SK-N-SH treated with all-trans-retinoic acid at 6 μM for 48 hours (cell line): ENCODE measurements at regions not wholly inside any gene's neighbourhood (a gene's known extent, or its start where the extent isn't known, plus 50 kb on each side); places are given as distances from the start of the nearest gene placed in this dataset.

Experiments
- ATAC-seq: fragments of 200-7000 bp; cut with Tn5 transposase; 3 replicates; pipeline ENCODE4 v1.9.1; 2020; ENCODE audit warnings: mild to moderate bottlenecking, moderate library complexity
- ARNTL ChIP-seq: fragments of 450-650 bp; formaldehyde crosslinking; IDR thresholded peaks from 2 replicates; pipeline ENCODE4 v1.5.0; 2020; ENCODE audit warnings: low read depth, mild to moderate bottlenecking, moderate library complexity, borderline replicate concordance
- BACH2 ChIP-seq: fragments of 250-450 bp; sonication (Bioruptor Pico); IDR thresholded peaks from 2 replicates; pipeline ENCODE4 v1.9.0; 2021; ENCODE audit warnings: mild to moderate bottlenecking, borderline replicate concordance
- CSDC2 ChIP-seq: fragments of 250-450 bp; sonication (Bioruptor Pico); IDR thresholded peaks from 2 replicates; pipeline ENCODE4 v1.5.0; 2020; ENCODE audit warnings: mild to moderate bottlenecking, moderate library complexity
- GLIS3 ChIP-seq: fragments of 250-450 bp; sonication (Bioruptor Pico); IDR thresholded peaks from 2 replicates; pipeline ENCODE4 v1.5.0; 2020; ENCODE audit warnings: mild to moderate bottlenecking, moderate library complexity
- ISL1 ChIP-seq: fragments of 250-450 bp; sonication (Bioruptor Pico); IDR thresholded peaks from 2 replicates; pipeline ENCODE4 v2.1.2; 2022; ENCODE audit warnings: mild to moderate bottlenecking, moderate library complexity
- OSR1 ChIP-seq: fragments of 250-450 bp; sonication (Bioruptor Pico); IDR thresholded peaks from 2 replicates; pipeline ENCODE4 v1.8.0; 2022; ENCODE audit warnings: moderate library complexity, mild to moderate bottlenecking, inconsistent platforms
- PPARA ChIP-seq: fragments of 250-450 bp; sonication (Bioruptor Pico); IDR thresholded peaks from 2 replicates; pipeline ENCODE4 v1.5.0; 2020; ENCODE audit warnings: mild to moderate bottlenecking, borderline replicate concordance
- RARB ChIP-seq: fragments of 250-450 bp; sonication (Bioruptor Pico); IDR thresholded peaks from 2 replicates; pipeline ENCODE4 v1.8.0; 2021; ENCODE audit warnings: mild to moderate bottlenecking, moderate library complexity
- SNAI2 ChIP-seq: fragments of 250-450 bp; sonication (Bioruptor Pico); IDR thresholded peaks from 2 replicates; pipeline ENCODE4 v1.5.0; 2020; ENCODE audit warnings: mild to moderate bottlenecking, moderate library complexity
- TCF4 ChIP-seq: fragments of 250-450 bp; sonication (Bioruptor Pico); IDR thresholded peaks from 2 replicates; pipeline ENCODE4 v1.8.0; 2021; ENCODE audit warnings: mild to moderate bottlenecking, moderate library complexity, borderline replicate concordance
- TOX ChIP-seq: fragments of 250-450 bp; sonication (Bioruptor Pico); IDR thresholded peaks from 2 replicates; pipeline ENCODE4 v1.8.0; 2021; ENCODE audit warnings: mild to moderate bottlenecking, moderate library complexity, borderline replicate concordance
- ZC3H10 ChIP-seq: fragments of 250-450 bp; sonication (Bioruptor Pico); IDR thresholded peaks from 2 replicates; pipeline ENCODE4 v1.5.1; 2021; ENCODE audit warnings: mild to moderate bottlenecking, moderate library complexity
- ZFP3 ChIP-seq: fragments of 250-450 bp; sonication (Bioruptor Pico); IDR thresholded peaks from 2 replicates; pipeline ENCODE4 v1.5.0; 2020; ENCODE audit warnings: mild to moderate bottlenecking, moderate library complexity
- ZFP30 ChIP-seq: fragments of 450-650 bp; formaldehyde crosslinking; IDR thresholded peaks from 2 replicates; pipeline ENCODE4 v1.5.0; 2022; ENCODE audit warnings: mild to moderate bottlenecking, moderate library complexity
- ZNF70 ChIP-seq: fragments of 450-650 bp; formaldehyde crosslinking; IDR thresholded peaks from 2 replicates; pipeline ENCODE4 v1.5.0; 2020; ENCODE audit warnings: mild to moderate bottlenecking, moderate library complexity
- ZNF8 ChIP-seq: fragments of 450-650 bp; formaldehyde crosslinking; IDR thresholded peaks from 2 replicates; pipeline ENCODE4 v1.5.0; 2020; ENCODE audit warnings: mild to moderate bottlenecking, moderate library complexity
- TF ChIP-seq, protein P1 (sequence below): fragments of 250-450 bp; sonication (Bioruptor Pico); IDR thresholded peaks from 2 replicates; pipeline ENCODE4 v1.5.0; 2020; ENCODE audit warnings: mild to moderate bottlenecking, moderate library complexity
- TF ChIP-seq, protein P2 (sequence below): fragments of 250-450 bp; sonication (Bioruptor Pico); IDR thresholded peaks from 2 replicates; pipeline ENCODE4 v1.8.0; 2021; ENCODE audit warnings: low read depth, mild to moderate bottlenecking, moderate library complexity, borderline replicate concordance
- TF ChIP-seq, protein P3 (sequence below): fragments of 250-450 bp; sonication (Bioruptor Pico); IDR thresholded peaks from 2 replicates; pipeline ENCODE4 v1.5.1; 2021; ENCODE audit warnings: mild to moderate bottlenecking, moderate library complexity
- TF ChIP-seq, protein P4 (sequence below): fragments of 250-450 bp; sonication (Bioruptor Pico); IDR thresholded peaks from 2 replicates; pipeline ENCODE4 v1.5.1; 2020; ENCODE audit warnings: low read depth, mild to moderate bottlenecking, moderate library complexity
- TF ChIP-seq, protein P5 (sequence below): fragments of 250-450 bp; sonication (Bioruptor Pico); IDR thresholded peaks from 2 replicates; pipeline ENCODE4 v1.8.0; 2020; ENCODE audit warnings: mild to moderate bottlenecking, moderate library complexity, borderline replicate concordance

DNA sequence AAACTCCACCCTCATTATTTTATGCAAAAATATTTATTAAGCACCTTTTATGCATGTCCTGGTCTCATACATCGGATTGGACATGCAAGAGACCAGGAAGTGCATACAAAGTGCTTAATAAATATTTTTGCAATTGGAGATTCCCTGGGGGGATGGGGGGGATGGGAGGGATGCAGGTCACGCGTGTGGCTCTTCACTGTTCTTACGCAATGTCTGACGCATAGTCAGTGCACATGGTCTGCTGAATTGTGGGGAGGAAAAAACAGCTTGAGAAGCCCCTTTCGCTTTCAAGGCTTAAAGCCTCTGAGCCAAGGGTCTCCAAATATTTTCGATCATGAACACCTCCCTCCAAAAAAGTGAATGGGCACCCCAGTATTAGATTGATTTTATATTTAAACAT is 96.7 kb upstream of the XYLT1 start:
- no peak for ATAC-seq

DNA sequence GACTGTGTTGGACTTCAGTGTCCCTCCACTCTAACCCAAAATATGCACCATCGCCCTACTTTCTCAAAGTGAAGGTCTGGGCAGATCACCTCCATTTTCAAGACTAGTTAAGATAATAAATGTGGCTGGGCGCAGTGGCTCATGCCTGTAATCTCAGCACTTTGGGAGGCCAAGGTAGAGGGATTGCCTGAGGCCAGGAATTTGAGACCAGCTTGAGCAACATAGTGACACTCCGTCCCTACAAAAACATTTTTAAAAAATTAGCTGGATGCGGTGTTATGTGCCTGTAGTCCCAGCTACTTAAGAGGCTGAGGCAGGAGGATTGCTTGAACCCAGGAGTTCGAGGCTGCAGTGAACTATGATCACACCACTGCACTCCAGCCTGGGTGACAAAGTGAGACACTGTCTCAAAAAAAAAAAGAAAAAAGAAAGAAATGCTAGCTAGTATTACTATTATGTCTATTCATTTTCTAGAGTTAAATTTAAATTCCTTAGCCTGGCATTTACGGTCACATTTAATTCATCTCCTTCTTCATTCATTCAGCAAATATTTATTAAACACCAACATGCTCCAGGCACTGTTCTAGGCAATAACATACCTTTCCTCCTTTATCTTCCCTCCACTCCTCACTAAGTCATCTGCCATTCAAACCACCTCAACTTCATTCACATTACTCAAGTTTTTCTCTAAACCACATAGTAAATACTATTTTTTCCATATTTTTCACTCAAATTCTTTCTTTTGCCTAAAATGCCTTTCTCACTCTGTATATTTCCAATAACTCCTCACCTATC is 96.1 kb upstream of the XYLT1 start:
- no peak for ATAC-seq
- no peak for TF ChIP-seq ISL1 (CRISPR knock-in tag)
- TF ChIP-seq ZC3H10: no peak
- TF ChIP-seq ZNF70: no peak
- TF ChIP-seq, protein P1, sequence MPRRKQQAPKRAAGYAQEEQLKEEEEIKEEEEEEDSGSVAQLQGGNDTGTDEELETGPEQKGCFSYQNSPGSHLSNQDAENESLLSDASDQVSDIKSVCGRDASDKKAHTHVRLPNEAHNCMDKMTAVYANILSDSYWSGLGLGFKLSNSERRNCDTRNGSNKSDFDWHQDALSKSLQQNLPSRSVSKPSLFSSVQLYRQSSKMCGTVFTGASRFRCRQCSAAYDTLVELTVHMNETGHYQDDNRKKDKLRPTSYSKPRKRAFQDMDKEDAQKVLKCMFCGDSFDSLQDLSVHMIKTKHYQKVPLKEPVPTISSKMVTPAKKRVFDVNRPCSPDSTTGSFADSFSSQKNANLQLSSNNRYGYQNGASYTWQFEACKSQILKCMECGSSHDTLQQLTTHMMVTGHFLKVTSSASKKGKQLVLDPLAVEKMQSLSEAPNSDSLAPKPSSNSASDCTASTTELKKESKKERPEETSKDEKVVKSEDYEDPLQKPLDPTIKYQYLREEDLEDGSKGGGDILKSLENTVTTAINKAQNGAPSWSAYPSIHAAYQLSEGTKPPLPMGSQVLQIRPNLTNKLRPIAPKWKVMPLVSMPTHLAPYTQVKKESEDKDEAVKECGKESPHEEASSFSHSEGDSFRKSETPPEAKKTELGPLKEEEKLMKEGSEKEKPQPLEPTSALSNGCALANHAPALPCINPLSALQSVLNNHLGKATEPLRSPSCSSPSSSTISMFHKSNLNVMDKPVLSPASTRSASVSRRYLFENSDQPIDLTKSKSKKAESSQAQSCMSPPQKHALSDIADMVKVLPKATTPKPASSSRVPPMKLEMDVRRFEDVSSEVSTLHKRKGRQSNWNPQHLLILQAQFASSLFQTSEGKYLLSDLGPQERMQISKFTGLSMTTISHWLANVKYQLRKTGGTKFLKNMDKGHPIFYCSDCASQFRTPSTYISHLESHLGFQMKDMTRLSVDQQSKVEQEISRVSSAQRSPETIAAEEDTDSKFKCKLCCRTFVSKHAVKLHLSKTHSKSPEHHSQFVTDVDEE (CRISPR knock-in tag): no peak
- TF ChIP-seq ZFP30: no peak
- TF ChIP-seq SNAI2: no peak
- no peak for TF ChIP-seq BACH2 (CRISPR knock-in tag)
- TF ChIP-seq PPARA (CRISPR knock-in tag): no peak
- no peak for TF ChIP-seq ARNTL (CRISPR knock-in tag)
- TF ChIP-seq OSR1: no peak
- TF ChIP-seq TOX (CRISPR knock-in tag): no peak
- TF ChIP-seq TCF4 (CRISPR knock-in tag): no peak
- TF ChIP-seq, protein P2, sequence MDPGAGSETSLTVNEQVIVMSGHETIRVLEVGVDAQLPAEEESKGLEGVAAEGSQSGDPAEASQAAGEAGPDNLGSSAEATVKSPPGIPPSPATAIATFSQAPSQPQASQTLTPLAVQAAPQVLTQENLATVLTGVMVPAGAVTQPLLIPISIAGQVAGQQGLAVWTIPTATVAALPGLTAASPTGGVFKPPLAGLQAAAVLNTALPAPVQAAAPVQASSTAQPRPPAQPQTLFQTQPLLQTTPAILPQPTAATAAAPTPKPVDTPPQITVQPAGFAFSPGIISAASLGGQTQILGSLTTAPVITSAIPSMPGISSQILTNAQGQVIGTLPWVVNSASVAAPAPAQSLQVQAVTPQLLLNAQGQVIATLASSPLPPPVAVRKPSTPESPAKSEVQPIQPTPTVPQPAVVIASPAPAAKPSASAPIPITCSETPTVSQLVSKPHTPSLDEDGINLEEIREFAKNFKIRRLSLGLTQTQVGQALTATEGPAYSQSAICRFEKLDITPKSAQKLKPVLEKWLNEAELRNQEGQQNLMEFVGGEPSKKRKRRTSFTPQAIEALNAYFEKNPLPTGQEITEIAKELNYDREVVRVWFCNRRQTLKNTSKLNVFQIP (CRISPR knock-in tag): no peak

More for the DNA sequence above, 96.7 kb upstream of the XYLT1 start:
- TF ChIP-seq ZFP30: no peak
- TF ChIP-seq SNAI2: no peak
- no peak for TF ChIP-seq OSR1
- TF ChIP-seq, protein P3, sequence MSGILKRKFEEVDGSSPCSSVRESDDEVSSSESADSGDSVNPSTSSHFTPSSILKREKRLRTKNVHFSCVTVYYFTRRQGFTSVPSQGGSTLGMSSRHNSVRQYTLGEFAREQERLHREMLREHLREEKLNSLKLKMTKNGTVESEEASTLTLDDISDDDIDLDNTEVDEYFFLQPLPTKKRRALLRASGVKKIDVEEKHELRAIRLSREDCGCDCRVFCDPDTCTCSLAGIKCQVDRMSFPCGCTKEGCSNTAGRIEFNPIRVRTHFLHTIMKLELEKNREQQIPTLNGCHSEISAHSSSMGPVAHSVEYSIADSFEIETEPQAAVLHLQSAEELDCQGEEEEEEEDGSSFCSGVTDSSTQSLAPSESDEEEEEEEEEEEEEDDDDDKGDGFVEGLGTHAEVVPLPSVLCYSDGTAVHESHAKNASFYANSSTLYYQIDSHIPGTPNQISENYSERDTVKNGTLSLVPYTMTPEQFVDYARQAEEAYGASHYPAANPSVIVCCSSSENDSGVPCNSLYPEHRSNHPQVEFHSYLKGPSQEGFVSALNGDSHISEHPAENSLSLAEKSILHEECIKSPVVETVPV: no peak
- TF ChIP-seq, protein P2 (CRISPR knock-in tag): no peak
- no peak for TF ChIP-seq ZNF8 (CRISPR knock-in tag)
- no peak for TF ChIP-seq ZNF70
- no peak for TF ChIP-seq ZC3H10
- TF ChIP-seq ZFP3 (CRISPR knock-in tag): no peak
- no peak for TF ChIP-seq GLIS3 (CRISPR knock-in tag)
- no peak for TF ChIP-seq TOX (CRISPR knock-in tag)
- no peak for TF ChIP-seq ARNTL (CRISPR knock-in tag)
- TF ChIP-seq, protein P1 (CRISPR knock-in tag): no peak
- no peak for TF ChIP-seq CSDC2 (CRISPR knock-in tag)
- TF ChIP-seq, protein P4, sequence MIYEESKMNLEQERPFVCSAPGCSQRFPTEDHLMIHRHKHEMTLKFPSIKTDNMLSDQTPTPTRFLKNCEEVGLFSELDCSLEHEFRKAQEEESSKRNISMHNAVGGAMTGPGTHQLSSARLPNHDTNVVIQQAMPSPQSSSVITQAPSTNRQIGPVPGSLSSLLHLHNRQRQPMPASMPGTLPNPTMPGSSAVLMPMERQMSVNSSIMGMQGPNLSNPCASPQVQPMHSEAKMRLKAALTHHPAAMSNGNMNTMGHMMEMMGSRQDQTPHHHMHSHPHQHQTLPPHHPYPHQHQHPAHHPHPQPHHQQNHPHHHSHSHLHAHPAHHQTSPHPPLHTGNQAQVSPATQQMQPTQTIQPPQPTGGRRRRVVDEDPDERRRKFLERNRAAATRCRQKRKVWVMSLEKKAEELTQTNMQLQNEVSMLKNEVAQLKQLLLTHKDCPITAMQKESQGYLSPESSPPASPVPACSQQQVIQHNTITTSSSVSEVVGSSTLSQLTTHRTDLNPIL: no peak
- no peak for TF ChIP-seq TCF4 (CRISPR knock-in tag)
- TF ChIP-seq RARB (CRISPR knock-in tag): no peak
- TF ChIP-seq ISL1 (CRISPR knock-in tag): no peak
- TF ChIP-seq, protein P5, sequence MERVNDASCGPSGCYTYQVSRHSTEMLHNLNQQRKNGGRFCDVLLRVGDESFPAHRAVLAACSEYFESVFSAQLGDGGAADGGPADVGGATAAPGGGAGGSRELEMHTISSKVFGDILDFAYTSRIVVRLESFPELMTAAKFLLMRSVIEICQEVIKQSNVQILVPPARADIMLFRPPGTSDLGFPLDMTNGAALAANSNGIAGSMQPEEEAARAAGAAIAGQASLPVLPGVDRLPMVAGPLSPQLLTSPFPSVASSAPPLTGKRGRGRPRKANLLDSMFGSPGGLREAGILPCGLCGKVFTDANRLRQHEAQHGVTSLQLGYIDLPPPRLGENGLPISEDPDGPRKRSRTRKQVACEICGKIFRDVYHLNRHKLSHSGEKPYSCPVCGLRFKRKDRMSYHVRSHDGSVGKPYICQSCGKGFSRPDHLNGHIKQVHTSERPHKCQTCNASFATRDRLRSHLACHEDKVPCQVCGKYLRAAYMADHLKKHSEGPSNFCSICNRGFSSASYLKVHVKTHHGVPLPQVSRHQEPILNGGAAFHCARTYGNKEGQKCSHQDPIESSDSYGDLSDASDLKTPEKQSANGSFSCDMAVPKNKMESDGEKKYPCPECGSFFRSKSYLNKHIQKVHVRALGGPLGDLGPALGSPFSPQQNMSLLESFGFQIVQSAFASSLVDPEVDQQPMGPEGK (CRISPR knock-in tag): no peak
- TF ChIP-seq BACH2 (CRISPR knock-in tag): no peak
